ENCODE measurements at regions not wholly inside any gene's neighbourhood (a gene's known extent, or its start where the extent isn't known, plus 50 kb on each side); places are given as distances from the start of the nearest gene placed in this dataset.

DNA sequence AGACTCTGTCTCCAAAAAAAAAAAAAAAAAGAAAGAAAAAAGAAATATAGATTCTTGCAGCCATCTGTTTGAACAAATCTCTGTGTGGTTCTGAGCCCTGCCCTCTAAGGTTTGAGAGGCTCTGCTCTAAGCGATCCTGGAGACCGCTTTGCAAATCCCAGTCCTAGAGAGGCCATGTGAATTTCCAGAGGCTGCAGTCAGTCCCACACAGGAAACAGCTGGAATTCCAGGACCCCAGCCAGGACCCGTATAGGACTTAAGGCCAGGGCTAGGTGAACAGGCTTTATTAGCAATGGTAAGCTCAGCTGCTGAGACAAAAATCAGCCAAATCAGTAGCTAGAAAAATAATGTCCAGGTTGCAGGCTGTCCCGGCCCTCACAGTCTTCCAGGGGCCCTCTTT lies 154.8 kb downstream of the RPS24 start:
- no peak for DNase-seq

DNA sequence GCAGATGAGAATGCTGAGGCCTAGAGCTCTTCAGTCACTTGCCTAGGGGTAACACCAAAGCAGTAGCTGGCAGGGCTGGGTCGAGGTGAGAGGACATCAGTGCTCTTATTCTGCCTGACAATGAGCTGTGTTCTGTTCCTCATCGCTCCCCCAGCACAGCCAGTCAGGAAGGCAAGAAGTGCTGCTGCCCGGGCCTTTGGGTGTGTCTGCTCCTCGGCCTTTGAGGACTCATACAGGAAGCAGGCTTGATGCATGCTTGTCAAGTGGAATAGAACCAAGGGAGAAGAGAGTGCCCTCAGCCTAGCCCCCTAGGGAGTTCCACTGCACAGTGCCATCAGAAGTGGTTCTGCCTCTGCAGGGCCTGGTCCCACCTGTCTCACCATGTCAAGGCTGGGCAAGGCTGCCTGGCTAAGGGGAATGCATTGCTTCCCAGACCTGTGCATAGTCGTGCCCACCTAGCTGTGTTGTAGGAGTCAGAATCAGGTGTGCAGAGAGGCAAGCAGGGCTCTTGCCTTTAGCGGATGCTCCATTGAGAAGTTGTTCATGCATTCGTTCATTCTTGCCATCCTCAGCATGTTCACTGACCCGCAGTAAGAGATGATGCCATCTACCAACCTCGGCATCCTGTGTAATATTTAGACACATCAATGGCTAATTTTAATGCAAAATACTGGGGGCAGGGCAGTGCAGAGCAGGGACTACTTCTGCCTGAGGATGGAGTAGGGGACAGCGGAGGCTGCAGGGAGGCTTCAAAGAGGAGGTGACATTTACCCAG lies 156.6 kb downstream of the RPS24 start:
- no peak for DNase-seq

GRCh38 chr10:78191301-78191700 lies 157.6 kb downstream of the RPS24 start:
- no peak for DNase-seq

DNA sequence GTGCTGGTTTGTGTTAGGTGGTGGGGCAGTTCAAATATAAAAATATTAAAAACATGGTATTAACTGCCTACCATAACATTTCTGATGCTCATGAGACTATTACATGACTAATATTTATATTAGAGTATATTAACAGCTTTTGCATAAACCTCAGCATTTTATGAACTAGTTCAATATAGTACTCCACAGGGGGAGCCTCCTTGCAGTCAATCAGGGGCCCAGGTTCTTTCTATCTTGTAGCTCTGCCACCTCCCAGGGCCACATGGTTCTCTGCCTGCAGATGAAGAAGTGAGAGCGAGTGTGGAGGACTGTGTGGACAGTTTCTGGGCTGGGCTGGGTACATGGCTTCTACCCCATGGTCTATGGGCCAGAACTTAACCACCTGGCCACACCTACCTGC lies 159.5 kb downstream of the RPS24 start:
- DNase-seq = no peak

DNA sequence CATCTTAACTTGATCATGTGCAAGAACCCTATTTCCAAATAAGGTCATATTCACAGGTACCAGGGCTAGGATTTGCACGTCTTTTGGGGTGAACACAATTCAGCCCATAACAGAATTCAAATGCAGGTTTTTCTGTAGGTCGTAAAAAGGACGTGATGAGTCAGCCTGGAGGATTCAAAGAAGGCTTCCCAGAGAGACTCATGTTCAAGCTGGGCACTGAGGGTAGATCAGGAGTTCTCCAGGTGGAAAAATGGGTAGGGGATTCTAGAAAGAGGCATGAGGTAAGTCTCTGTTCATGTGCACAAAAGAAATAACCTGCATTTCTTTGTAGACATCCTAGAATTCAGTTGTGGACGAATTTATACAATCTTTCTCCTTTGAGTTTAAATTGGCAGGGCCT lies 160.4 kb downstream of the RPS24 start:
- DNase-seq = no peak

DNA sequence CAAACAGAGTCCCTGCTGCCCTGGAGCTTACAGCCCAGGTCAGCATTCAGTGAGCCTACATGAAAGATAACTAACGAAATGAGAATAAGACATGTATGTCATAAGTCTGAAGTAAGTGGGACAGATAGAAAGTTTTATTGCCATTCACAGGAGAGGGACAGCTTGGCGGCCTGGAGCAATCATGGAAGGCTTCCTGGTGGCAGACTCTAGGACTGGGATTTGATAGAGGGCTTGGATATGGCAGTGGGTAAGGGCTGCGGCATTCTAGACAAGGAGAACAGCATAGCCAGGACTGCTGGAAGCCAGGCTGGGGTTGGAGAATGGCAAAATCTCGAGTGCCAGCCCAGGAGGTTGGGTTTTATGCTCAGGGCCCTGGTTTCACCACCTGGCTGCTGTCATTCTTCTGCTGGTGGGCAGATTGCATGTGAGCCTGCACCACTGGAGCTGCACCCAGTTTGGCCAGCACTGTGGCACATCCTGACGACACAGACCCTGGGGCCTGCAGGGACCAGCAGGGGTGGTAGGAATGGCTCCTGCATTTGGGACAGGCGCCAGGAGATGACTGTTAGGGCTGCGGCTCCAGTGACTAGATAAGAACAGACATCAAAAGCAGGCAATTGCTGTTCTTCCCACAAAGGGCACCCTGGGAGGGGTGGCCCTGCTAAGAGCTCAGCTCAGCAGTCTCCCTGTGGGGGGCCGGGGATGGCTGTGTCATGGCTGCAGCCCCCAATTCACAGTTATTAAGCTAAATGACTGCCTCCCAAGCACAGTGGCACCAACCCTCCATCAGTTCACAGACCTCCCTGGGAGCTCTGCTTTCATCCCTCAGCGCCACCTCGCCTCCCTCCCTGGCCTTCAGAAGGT lies 161.1 kb downstream of the RPS24 start:
- DNase-seq = no peak

DNA sequence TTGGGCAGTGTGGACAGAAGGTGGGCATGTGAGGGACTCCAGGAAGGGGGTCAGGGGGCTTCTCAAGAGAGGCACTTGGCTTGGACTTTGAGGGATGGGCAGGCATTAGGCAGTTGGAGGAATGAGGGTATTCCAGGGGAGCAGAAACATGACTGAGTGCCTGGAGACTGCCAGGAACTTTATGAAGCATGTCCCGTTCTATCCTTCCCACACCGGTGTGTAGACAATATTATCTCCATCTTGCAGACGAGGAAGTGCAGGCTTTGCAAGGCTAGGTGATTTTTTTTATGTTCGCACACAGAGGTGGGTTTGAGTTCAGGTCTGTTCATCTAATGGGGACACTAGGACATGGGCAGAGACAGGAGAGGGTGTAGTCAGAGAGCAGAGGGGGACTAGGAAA lies 162.7 kb downstream of the RPS24 start:
- DNase-seq = no peak

DNA sequence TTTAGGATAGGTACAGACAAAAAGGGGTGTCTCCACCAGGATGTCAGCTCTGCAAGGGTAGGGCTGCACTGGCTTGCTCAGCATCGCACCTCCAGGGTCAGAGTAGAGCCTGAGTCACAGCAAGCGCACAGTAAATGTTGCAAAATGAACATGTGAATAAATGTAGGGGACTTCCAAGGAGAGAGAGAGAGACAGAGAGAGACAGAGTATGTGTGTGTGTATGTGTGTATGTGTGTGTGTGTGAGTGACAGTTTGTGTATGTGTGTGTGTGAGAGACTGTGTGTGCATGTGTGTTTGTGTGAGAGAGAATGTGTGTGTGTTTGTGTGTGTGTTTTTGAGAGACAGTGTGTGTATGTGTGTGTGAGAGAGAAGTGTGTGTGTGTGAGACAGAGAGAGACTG lies 163.3 kb downstream of the RPS24 start:
- DNase-seq = no peak

GRCh38 chr10:78197628-78198272 lies 164.1 kb downstream of the RPS24 start:
- DNase-seq = no peak

- DNase-seq = no peak
These were observed 165.5 kb downstream of the RPS24 start for GRCh38 chr10:78199005-78199725.

DNA sequence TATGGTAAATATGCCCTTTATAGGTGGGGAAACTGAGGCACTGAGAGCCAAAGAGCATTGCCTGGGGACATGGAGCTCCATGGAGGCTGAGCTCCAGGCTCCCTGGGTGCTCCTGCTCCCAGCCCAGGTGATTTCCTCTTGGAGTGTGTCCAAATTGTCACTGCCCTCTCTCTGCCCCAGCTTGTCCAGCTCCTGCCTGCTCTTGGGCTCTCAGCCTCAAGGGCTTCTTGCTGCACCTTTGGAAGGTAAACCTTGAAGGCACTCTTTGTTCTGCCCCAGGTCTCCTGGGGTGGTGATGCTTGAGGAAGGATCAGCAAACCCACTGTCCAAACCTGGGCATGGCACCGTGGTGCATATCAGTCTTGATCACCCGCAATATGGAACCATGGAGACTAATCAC lies 166.1 kb downstream of the RPS24 start:
- no peak for DNase-seq

- no peak for DNase-seq
These were observed 167.0 kb downstream of the RPS24 start for GRCh38 chr10:78200686-78201085.

DNA sequence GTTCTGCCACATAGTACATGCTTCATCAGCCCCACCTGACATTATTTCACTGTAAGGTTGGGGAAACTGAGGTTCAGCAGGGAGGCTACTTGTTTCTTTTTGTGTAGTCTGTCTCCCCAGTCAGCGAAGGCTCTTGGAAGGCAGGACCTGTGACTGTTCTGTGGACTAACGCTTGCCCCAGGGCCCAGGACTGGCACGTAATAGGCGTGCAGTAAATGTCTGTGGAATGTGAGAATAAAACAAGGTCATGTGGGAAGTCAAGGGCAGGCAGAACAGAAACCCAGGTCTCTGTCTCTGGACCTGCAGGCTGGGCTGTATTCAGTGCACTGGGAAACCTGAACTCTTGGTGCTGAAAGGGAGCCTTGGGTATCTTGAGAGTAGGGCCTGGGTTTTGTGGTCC lies 168.7 kb downstream of the RPS24 start:
- DNase-seq = no peak

DNA sequence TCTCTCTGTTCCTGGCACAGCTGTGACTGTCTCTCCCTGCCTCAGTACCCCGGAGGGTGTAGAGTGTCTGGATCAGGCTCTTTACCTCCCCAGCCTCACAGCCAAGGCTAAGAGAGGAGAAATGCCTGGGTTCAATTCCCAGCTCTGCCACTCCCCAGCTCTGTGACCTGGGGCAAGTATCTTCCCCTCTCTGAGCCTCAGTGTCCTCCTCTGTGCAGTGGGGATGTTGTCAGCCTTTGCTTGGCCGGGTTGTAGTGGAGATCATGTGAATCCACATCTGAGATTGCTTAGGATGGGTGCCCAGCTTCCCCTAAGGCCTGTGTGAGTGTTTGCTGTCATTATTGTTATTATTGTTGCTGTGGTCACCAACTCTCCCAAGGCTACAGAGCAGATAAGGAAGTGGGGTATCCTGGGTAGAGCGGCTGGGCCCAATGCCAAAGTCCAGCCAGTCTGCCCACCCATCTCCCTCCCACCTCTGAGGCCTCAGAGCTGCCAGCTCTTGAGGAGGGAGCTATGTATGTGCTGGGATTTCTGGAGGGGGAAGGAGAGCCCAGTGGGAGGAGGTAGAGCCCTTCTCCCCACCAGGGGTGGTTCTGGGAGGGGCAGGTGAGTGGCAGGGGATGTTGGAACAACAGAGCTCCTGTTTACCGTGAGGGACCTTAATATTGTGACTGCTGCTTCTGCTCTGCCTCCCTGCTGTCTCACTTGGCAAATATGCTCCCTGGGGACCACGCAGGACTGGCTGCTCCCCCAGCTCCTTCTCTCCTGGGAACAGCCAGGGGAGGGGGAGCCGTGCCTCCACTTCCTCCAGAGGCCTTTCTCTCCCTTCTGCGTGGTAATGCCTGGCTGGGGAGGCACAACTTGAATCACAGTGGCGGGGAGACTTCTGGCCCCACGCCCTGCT lies 170.5 kb downstream of the RPS24 start:
- DNase-seq = no peak

DNA sequence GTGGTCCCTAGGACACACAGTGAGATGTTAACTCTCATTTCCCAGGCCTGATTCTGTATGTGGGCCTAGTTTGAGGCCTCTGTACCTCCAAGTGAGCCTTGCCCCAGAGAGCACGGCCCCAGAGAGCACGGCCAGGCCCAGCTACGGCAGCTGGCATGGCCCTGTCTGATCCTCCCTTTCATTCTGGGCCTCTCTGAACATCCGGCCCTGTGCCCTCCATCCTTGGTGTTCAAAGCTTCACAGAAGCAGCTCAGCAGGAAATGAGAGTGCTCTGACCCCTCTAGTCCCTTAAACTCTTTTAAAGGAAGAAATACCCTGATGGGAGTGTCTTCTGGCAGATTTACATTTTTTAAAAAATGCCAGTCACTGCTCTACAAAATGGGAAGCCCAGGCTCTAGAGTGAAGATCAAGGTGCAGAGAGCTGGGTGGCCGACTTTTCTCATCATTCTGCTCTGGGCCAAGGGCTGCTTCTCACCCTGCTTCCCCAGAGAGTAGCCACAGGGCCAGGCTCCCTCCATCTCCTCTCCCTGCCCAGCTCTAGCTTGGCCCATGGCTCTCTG lies 171.9 kb downstream of the RPS24 start:
- DNase-seq = no peak

DNA sequence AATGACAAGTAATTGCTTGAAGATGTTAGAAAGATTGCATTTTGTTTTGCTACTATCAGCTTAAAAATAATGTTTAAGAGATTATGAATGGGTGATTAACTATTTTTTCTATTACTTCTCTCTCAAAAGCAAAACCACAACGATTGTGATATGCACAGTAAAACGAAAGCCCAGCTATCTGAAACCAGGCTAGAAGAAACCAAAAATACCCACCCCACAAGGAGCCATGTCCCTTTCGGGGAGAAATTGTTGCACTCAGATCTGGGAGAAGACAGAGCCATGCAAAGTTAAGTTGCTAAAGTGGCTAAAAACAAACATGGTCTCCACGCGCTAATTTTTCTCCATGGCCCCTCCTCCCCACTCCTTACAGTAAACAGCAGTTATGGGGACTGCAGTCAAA lies 173.6 kb downstream of the RPS24 start:
- no peak for DNase-seq

- no peak for DNase-seq
These were observed 174.1 kb downstream of the RPS24 start for GRCh38 chr10:78207776-78208175.

DNA sequence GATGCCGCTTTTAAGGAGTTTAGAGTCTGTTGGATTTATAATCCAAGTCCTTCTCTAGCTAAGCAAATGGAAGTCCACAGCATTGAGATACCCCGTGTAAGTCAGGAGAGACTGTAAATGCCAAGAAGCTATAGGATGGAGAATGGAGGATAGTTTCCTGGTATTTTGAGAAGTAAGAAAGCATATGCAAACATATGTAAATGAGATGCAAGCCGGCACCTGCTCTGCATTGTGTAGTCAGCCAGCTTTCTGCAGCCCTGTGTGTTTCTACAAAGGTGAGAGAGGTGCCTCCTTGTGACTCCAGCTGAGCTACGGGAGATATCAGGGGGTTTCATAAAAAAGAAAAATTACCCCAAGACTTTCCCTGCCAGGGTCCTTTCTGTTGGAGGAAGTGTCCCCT lies 176.3 kb downstream of the RPS24 start:
- no peak for DNase-seq

DNA sequence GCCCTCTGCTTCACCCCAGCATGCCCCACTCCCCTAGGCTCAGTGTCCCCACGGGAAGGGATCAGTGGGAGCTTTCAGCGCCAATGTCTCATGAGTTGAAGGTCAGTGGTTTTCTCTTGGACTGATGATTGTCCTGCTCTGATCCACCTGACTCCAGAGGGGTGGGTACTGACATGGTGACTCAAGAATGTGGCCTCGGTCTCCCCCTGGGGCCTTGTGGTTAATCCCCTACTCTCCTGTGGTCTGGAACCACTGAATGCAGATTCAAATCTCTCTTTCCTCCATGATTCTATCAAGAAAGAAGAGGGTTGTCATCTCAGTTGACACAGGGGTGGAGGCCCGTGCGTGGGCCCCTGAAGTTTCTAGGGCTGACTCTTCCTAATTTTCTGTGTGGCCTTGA lies 176.9 kb downstream of the RPS24 start:
- DNase-seq = no peak

- no peak for DNase-seq
These were observed 177.3 kb downstream of the RPS24 start for GRCh38 chr10:78210976-78211375.

DNA sequence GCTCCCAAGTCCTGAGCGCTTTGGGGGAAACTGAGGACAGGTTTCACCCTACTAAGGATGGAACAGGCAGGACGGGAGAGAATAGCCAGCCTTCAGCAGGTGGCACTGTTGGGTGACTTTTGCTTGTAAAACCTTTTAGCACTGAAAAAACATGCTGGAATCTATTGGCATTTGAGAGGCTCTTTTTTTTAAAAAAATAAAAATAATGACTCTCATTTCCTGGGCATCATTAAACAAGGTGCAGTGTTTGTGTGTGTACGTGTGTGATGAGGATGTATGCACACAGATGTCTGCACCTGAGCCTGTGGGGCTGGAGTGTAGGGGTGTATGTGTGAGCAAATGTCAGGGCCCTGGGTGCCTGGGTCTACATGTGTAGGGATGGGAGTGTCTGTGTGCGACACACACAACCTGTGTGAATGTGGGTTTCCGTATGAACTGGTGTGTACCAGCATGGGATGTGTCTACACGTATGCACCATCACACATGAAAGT lies 177.9 kb downstream of the RPS24 start:
- DNase-seq = no peak
